NCI-H345 (cell line): ENCODE measurements at regions not wholly inside any gene's neighbourhood (a gene's known extent, or its start where the extent isn't known, plus 50 kb on each side); places are given as distances from the start of the nearest gene placed in this dataset.

Experiments used
- DNase-seq: peaks from one replicate; lab custom pipeline; 2025; lab: John Stamatoyannopoulos, UW

DNA sequence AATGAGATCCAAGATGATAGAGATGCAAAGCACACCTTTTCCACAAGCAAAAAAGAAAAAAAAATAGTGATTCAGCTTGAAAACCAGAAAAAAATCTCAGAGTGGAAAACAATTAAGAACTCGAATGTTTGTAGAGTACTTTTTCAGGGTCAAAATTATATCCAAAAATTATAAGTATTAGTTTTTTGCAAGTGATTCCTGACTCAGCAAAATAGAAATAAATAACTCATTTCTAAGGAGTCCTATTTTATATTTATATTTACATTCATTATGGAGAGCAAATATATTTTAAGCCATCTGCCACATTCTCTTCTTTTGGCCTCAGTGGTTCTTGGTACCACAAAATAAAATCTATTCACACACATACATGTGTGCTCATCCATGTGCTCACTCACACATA lies 1011.8 kb upstream of the ARRDC3 start:
- no peak for DNase-seq

DNA sequence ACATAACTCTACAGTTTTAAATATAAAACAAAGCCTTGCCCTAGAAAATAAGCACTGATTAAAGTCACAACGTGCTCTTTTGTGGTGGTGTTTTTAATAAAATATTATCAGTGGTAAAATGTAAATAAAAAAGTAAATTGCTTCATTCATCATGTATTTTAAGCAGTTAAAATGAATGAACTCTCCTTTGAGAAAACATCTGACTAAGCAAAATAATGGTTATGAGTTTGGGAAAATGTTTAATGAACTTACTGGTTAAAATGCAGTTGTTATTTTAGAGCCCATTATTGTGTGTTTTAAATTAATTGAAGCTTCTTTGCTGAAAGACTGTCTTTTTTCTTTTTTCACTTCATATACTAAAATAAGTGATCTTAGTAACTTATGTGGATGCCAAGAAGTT lies 1007.5 kb upstream of the ARRDC3 start:
- DNase-seq, result no peak

DNA sequence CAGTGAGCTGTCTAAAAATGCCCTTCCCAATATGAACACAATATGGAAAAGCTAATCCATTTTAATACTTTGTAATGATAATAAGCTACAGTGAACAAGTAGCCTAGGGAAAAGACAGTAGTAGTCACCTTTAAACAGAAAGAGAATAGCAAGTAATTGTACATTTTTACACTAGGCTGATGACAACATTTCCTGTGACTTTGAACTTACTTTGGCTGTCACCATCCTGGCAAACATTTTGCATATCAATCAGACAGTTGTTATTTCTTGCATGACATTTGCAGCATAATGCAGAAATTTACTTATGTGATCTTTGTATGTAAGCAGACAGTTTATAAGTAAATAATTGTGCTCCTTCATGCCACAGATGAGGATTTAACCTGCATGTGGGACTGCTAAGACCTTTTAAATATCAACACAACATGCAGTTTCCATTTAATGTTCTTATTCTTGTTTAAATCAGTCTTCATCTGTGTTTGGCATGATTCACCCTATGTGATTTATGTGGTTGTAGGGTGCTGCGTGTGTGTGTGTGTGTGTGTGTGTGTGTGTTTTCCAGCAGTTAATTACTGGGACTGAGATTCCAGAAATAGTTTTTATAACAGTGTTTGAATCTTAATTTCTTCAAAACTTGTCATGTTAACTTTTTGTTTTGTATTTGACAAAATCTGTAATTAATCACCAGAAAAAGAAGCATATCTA lies 997.1 kb upstream of the ARRDC3 start:
- no peak for DNase-seq

DNA sequence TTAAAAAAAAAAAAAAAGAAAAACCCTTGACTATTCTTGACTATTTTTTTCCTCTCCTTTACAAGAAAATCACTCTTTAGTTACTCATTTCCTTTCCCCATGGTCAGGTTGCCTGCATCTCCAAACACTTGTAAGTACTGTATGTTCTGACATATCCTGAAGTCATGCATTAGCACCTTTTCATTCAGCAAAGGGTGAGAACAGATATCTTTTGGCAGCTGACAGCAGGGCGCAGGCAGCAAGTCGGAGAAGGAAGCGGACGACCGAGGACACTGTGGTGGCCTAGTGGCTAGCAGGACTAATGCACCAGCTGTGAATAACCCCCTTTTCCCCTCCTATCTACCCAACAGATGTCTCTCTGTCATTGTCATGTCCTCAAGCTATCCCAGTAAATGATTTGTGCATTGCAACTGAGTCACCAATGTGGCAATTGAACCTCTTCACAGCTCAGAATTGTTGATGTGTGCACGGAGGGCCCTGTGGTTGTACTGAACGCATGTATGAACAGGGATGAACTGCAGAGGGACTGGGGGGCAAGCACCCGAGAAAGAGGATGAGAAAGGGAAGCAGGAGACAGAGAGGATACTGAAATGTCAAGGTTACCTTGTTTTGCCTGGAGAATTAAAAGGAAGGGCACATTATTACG lies 996.0 kb upstream of the ARRDC3 start:
- DNase-seq, result no peak

DNA sequence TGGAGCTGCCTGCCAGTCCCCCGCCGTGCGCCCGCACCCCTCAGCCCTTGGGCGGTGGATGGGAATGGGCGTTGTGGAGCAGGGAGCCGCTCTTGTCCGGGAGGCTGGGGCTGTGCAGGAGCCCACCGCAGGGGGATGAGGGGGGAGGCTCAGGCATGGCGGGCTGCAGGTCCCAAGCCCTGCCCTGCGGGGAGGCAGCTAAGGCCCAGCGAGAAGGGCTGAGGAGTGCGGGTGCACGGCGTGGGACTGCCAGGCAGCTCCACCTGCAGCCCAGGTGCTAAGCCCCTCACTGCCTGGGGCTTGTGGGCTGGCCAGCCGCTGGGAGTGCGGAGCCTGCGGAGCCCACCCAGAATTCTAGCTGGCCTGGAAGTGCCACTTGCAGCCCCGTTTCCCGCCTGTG lies 991.7 kb upstream of the ARRDC3 start:
- DNase-seq, result no peak

DNA sequence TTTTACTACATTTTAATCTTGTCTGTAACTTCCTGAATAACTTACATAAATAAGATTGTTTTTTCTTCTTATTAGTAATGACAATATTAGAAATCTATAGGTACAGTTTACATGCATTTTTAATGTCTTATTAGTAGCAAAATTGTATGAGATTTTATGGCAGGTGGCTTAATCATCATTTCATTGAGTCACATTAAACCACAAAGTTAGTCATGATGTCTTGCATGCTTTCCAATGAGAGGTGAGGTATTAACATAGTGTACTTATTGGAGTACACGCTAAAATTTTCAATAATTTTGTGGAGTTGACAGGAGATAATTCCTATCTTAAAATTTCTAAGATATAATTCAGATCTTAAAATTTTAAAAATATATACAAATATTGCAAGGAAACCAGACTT lies 989.6 kb upstream of the ARRDC3 start:
- DNase-seq, result no peak

DNA sequence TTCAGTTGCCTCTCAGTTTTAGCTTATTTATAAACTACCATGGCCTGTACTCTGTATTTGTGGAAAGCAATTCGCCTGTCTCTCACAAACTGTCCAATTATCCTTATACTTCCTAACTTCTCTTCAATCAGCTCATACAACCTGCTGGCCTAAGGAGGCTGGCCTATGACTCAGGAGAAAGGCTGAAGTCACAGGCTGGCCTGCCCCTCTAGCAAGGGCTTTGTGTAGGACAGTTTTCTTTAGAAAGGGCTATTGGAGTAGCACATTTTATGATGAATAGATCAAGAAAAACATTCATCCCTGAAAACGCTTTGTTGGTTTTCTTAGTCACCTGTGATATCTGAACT lies 988.7 kb upstream of the ARRDC3 start:
- no peak for DNase-seq

DNA sequence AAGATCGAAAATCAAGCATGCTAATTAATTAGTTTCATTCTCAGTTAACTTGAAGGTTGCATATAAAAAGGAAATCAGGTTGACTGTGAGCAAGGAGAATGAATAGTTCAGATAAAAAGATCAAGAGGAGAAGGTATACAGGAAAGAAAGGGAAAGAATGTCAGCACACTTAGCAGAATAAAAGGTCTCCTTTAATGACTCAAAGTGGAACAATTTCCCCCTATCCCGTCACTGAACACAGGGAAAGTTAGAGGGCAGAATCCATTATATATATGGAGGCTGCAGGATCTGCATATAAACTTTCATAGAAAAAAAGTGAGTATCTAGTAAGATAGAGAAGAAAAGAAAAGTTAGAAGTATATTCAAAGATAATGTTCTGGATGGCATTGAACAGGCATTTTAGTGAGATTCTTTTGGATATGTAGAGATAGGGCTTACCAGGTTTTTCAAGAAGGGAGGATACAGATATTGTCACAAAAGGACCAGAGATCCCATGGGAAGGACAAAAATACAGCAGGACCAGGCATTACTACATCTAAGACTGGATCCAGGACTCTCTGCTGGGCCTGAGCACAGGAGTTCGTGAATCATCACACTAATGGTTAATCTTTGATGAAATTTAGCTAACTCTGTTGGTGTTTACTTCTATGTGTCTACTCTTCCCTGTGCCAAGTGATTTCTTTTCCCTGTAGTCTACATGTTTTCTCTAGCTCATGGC lies 988.2 kb upstream of the ARRDC3 start:
- DNase-seq, result no peak

DNA sequence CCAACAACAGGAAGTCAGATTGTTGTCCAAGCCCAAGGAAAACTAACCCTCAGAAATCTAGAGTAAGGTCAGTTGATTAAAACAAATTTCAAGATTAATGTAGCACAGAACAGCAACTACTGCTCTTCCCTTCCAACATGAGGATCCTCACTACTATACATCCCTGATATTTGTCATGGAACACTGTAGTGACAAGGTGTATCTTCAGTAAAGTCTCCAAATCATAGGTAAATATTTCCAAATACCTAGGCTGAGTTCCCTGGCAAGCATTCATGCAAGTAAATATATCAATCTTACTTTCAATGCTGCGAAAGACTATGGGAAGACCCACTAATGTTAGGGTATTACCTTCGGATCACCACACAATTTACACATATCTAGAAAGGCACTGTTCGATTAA lies 986.9 kb upstream of the ARRDC3 start:
- DNase-seq, result no peak

DNA sequence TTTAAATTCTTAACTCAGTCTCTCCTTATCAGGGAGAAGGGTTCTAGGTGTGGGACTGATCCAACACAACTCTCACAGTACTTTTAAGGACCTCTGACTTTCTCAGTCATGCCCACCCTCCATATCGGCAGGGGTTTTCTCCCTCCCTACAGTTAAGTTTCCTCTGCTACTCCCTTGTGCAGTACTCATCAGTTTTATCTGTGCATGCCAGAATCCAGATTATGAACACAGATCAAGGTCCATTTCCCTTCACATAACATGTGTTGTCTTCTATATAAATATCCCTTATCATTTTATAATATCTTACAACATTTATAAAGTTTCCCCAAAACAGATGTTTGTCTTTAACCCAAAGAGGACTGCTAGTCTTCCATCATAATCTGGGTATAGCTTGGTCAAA lies 986.5 kb upstream of the ARRDC3 start:
- no peak for DNase-seq

DNA sequence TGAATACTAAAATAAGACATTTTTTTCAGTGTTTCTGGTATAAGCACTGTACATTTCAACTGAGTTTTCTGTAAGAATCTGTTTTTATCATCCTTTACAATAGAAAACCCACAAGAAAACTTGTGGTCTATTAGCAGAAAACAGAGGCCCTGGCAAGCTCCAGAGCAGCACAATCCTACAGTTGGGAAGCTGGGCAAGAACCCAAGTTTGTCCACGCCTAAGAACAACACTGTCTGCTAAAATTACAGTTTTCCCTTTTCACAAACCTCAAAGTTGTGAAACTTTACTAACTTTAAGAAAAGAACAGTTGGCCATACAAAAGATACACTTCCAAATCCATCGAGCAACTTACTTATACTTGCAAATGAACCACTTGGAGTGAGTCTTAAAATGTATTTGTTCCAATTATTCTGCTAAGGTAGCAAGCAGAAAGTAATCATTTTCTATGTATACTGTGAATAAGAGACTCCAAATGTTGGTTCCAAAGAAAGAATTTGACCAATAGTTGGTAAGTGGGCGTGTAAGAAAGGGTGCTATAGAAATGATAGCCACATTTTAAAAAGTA lies 982.0 kb upstream of the ARRDC3 start:
- DNase-seq, result no peak

DNA sequence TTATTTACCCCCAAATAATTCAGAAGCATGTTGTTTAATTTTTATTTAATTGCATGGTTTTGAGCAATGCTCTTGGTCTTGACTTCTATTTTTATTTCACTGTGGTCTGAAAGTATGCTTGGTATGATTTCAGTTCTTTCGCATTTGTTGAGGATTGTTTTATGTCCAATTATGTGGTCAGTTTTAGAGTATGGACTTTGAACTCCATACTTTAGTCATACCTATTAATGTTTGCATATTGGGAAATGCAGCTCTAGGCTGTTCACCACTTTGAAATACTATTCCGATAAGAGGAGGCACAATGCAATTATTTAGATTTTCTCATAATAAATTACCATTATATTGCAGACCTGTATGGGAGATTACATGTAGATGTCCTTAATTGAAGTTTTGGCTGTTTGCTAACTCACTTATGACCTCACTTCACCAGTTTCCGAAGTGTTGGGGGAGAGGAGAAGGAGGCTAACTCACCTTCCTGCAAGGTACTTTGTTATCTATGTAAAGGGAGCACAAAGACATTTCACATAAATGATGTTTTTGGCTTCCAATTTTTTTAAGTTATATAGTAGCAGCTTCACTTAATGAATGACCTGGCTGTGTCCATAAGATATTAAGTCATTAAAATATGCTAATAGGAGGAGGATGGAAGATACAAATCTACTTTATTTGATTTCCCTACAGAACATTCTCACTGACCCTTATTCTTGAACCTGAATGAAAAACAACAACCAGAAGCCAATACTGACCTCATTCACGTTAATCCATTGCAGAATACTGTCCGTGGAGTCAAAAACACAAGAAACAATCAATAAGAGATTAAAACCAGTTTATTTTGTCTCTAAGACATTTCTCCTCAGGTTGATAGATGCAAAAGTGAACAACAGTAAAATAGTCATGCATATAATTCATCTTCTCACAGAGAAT lies 970.3 kb upstream of the ARRDC3 start:
- no peak for DNase-seq

DNA sequence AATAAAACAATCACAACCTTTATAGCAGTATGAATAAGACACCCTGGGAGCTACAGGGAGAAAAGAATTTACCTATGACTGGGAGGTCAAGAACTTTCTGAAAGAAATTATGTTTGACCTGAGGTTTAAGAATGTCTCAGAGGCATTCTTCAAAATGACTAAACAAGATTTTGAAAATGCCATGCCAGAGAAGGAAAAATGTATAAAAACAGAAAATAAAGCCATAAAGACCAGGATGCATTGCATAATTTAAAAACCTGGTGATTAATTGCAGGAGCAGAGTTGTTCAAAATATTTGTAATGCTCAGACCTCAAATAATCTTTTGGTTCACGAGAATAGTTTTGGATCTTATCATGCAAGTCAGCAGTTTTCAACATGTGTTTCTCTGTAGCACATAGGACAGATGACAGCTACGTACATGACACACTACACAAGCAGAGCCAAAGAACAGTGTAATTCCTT lies 954.7 kb upstream of the ARRDC3 start:
- DNase-seq, result no peak

DNA sequence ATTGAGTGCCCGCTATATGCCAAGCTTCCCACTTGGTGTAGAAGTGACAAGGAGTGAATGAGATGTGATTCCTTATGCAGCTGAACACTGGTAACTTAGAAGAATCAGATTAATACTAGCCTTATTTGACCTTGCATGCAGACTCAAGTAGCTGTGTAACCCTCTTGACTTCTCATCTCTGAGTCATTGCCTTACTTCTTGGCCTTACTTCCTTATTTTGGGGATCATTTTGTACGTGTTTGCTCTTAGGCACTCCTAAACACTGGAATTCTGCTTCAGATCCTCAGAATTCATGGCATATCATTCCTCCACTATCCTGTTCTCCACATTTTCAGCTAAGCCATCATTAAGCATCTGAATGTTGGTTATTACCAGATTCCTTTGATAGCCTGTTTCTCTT lies 948.9 kb upstream of the ARRDC3 start:
- no peak for DNase-seq

DNA sequence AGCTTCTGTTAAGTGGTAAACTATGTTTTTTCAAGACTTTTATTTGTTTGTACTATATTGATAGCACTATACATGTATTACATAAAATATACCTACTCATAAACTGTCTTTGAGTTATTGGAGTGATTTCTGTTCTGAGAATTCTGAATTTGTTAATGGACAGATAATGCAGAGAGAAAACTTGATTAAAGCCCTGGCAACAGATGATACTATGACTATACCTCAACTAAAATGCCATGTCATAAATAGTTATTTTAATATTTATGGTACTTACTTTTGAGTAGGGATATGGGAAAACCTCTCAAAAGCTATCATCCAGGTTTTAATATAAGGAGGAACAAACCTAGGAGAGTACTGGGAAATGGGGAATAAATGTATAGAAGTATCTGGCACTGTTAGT lies 947.2 kb upstream of the ARRDC3 start:
- no peak for DNase-seq

DNA sequence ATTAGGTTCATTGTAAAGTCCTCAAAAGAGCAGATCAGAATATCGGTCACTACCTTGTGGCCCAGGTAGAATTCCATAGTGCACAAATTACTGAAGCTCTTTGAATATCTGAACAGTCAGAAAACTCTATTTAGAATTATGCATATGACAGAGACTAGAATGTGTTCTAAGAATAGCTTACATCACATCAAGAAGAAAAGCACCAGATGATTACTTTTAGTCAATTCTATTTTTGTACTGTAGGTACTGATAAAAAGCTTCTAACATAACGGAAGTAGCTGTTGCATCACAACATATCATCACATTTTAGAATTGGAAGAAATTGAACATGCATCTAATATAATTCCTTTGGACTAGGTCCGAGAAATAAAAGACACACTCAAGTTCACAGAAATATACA lies 946.6 kb upstream of the ARRDC3 start:
- DNase-seq, result no peak

DNA sequence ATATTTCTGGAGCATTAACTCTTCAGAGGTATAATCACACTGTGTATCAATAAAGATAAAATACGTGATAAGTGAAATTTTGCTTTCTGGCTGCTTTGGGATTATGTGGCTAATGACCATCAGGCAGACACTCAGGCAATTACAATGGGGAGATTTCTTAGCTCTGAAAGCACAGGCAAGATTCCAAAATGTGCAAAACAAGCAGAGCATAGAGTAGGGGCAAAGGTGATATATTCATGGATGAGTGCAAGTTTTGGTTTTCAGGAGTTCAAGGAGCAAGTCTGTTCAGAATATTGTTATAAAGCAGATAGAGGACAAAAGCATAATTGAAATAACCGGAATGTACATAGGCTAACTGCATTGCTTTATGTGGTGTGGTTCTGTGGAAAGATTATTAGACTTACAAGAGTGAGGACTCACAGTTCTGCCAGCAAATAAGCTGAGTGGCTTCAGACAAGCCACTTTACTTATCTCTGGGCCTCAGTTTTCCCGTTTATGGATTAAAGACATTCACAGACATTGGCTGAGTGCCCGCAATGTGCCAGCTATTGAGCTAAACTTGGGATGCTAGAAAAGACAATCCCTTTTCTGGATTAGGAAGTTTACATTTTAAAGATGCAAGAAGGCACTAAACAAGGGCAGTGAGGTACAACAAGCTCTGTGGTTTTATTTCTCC lies 945.6 kb upstream of the ARRDC3 start:
- no peak for DNase-seq

DNA sequence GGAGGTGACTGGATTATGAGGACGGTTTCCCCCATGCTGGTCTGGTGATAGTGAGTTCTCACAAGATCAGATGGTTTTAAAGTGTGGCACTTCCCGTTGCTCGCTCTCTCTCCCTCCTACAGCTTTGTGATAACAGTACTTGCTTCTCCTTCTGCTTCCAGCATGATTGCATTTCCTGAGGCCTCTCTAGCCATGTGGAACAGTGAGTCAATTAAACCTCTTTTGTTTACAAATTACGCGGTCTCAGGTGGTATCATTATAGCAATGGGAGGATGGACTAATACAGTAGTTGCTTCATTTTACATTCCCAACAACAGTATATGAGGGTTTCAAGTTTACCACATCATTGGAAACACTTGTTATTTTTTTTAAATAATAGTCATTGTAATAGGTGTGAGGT lies 937.3 kb upstream of the ARRDC3 start:
- DNase-seq, result no peak

DNA sequence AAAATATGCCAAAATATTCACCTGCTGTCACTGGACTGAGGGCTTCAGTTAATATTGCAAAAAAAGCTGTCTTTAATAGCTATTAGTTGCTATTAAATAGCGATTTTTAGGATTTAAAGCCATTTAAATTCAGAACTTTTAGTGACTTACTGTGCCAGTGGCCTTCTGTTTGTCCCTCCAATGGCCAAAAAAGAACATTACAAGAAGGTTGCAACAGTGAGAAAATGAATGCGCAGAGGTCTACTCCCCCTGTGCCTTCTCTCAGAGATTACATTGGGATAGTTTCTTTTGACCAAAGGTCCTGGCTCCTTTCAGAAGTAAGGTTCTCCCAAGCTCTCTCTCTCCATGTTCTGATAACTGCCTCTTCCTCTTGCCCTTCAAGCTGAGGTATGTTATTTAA lies 930.3 kb upstream of the ARRDC3 start:
- DNase-seq, result no peak

DNA sequence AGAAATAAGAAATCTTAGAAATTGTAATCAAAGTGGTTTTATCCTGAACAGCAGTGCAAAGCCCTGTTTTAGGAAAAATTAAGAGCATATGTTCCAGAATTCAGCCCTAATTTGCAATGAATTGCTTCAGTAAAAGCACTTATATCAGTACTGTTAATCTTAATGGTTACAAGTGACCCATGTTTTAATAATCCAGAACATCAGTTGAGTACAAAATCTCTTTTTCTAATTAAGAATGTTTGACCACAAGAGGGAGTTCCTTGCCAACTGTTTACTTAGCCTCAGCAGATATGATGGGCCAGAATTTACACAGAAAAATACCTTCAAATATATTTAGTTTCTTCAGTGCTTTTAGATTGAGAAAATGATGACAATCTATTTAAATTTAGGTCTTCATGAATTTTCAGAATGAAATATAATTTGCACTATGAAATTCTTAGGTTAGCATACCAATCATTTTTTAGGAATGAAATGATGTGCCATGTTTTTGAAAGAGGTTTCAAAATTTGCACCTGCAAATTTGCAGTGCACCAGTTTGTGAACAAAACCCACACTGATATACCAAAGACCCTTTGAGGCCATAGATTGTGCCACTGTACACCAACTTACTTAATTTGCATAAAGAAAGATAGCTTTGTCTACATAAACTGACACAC lies 926.3 kb upstream of the ARRDC3 start:
- peak; percentile 29 for DNase-seq

DNA sequence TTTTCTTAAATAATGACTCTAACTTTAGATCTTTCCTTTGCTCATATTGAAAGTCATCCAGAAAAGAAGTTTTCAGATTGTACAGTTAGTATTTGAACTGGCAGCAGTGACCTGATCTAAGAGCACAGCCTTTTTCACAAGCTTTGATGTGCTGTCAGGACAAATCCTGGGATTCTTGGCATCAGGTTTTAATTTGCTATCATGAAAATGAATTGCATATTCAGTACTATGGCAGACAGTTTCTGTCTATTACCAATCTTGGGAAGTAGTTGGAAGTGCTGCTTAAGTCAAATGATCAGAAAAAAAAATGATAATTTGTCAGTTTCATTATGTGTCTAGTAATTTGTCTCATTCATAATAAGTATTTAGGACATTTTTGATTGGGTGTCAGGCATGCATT lies 925.6 kb upstream of the ARRDC3 start:
- DNase-seq, result no peak
